Prostate gland (tissue), 2 donors: ENCODE measurements at regions not wholly inside any gene's neighbourhood (a gene's known extent, or its start where the extent isn't known, plus 50 kb on each side); places are given as distances from the start of the nearest gene placed in this dataset.

Source experiments
- POLR2AphosphoS5 ChIP-seq: sonication (generic); formaldehyde crosslinking; IDR thresholded peaks from one replicate; pipeline ENCODE4 v1.6.1; 2017; ENCODE audit warnings: antibody characterized with exemption
- TF ChIP-seq, protein P1 (sequence below), 4 experiments: fragments of 200-600 bp in 2 of 4; fragments of 450-650 bp in 2 of 4; sonication (generic) in 2 of 4; IDR thresholded peaks; 1 replicate in 3 of 4; 2 replicates in 1 of 4; pipeline ENCODE4 v1.5.1; 2016 to 2019; ENCODE audit warnings: antibody characterized with exemption in 4 of 4, mild to moderate bottlenecking in 2 of 4, moderate library complexity in 2 of 4

DNA sequence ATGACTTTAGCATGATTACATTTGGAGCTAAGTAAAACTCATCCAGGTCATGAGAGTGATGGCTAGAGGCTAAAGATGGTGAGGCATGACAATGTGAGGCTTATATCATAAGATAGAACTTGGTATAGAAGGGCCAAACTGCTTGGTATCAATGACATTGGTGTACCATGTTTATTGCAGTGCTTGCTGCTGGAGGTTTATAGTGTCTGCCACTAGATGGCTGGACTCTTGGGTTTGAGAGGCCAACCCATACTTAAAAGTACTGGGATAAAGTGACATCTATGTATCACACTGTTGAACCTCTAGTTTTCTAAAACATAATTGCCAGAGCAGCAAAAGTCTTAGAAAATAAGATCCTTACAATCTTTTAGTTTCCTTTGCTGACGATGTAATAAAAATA is 83.0 kb upstream of the TACR3 start:
- TF ChIP-seq, protein P1, sequence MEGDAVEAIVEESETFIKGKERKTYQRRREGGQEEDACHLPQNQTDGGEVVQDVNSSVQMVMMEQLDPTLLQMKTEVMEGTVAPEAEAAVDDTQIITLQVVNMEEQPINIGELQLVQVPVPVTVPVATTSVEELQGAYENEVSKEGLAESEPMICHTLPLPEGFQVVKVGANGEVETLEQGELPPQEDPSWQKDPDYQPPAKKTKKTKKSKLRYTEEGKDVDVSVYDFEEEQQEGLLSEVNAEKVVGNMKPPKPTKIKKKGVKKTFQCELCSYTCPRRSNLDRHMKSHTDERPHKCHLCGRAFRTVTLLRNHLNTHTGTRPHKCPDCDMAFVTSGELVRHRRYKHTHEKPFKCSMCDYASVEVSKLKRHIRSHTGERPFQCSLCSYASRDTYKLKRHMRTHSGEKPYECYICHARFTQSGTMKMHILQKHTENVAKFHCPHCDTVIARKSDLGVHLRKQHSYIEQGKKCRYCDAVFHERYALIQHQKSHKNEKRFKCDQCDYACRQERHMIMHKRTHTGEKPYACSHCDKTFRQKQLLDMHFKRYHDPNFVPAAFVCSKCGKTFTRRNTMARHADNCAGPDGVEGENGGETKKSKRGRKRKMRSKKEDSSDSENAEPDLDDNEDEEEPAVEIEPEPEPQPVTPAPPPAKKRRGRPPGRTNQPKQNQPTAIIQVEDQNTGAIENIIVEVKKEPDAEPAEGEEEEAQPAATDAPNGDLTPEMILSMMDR (IDR thresholded peaks at IDR 0.05): no peak
- no peak for TF ChIP-seq POLR2AphosphoS5
